HG02610 (cell line): ENCODE measurements at regions not wholly inside any gene's neighbourhood (a gene's known extent, or its start where the extent isn't known, plus 50 kb on each side); places are given as distances from the start of the nearest gene placed in this dataset.
A peak's percentile ranks its signal among the peaks of the same experiment; 100 is the strongest.
"Not testable (repeated sequence)": the region's sequence is repeated elsewhere in the genome, so short reads cannot be mapped to it uniquely, and the experiment has no call there.

Experiments used
- ATAC-seq: cut with Tn5 transposase; IDR thresholded peaks from one replicate; pipeline ENCODE4 v1.9.1; 2021; ENCODE audit warnings: mild to moderate bottlenecking, moderate library complexity; ENCODE audit not compliant: unreplicated experiment

GRCh38 chr2:215799194-215799593 lies 214.2 kb downstream of the MREG start:
- ATAC-seq: no peak

- ATAC-seq: no peak
Measured at GRCh38 chr2:215797676-215798075, 215.7 kb downstream of the MREG start.

- no peak for ATAC-seq
Measured at GRCh38 chr2:215796140-215796855, 217.1 kb downstream of the MREG start.

- ATAC-seq: no peak
Measured at GRCh38 chr2:215794829-215795546, 218.4 kb downstream of the MREG start.

GRCh38 chr2:215793747-215794595 lies 219.4 kb downstream of the MREG start:
- ATAC-seq: peak; percentile 92

GRCh38 chr2:215791481-215791937 lies 221.8 kb downstream of the MREG start:
- no peak for ATAC-seq

GRCh38 chr2:215790523-215791421 lies 222.6 kb downstream of the MREG start:
- ATAC-seq: no peak

GRCh38 chr2:215787565-215788178 lies 225.7 kb downstream of the MREG start:
- ATAC-seq: no peak

GRCh38 chr2:215787025-215787424 lies 226.3 kb downstream of the MREG start:
- no peak for ATAC-seq

- ATAC-seq: no peak
Measured at GRCh38 chr2:215784371-215784783, 229.0 kb downstream of the MREG start.

GRCh38 chr2:215783640-215784039 lies 229.7 kb downstream of the MREG start:
- not testable (repeated sequence) for ATAC-seq

- ATAC-seq: no peak
Measured at GRCh38 chr2:215782965-215783364, 230.4 kb downstream of the MREG start.

- ATAC-seq: no peak
Measured at GRCh38 chr2:215782295-215782694, 231.1 kb downstream of the MREG start.

GRCh38 chr2:215780907-215781685 lies 232.3 kb downstream of the MREG start:
- ATAC-seq: no peak

GRCh38 chr2:215780313-215780712 lies 233.0 kb downstream of the MREG start:
- ATAC-seq: no peak

GRCh38 chr2:215779912-215780311 lies 233.4 kb downstream of the MREG start:
- no peak for ATAC-seq

- no peak for ATAC-seq
Measured at GRCh38 chr2:215777465-215778044, 235.8 kb downstream of the MREG start.

- no peak for ATAC-seq
Measured at GRCh38 chr2:215775106-215775505, 238.2 kb downstream of the MREG start.

GRCh38 chr2:215773728-215774127 lies 239.6 kb downstream of the MREG start:
- ATAC-seq: no peak
